ENCODE measurements at regions not wholly inside any gene's neighbourhood (a gene's known extent, or its start where the extent isn't known, plus 50 kb on each side); places are given as distances from the start of the nearest gene placed in this dataset.

GRCh38 chr7:130875265-130875741 is 141.3 kb upstream of the KLF14 start:
- no peak overlapping the region for H3K4me3 ChIP-seq
- H3K27ac ChIP-seq = no peak overlapping the region
- peaks cover 14 to 93% (median 74%) of the 10 kb centered on the region in 11 experiments; a peak in 20 of 22 replicates for H4K20me1 ChIP-seq
- no peaks in the 10 kb centered on the region for H3K27me3 ChIP-seq
- H3K36me3 ChIP-seq = peaks cover 29 to 100% (median 84%) of the 10 kb centered on the region in 11 experiments; a peak in 21 of 22 replicates
- no peak overlapping the region for H3K4me2 ChIP-seq
- H3K9ac ChIP-seq = no peak overlapping the region
- H3K9me3 ChIP-seq (replicated peaks in 1 of 11) = no peaks in the 10 kb centered on the region
- no peak for TF ChIP-seq Cebpa-rat (IDR thresholded peaks at IDR 0.05)
- H3K4me1 ChIP-seq = peaks cover 0 to 7% (median 0%) of the 10 kb centered on the region in 10 experiments; a peak in 2 of 20 replicates

- H3K9me3 ChIP-seq (replicated peaks in 1 of 11) = no peaks in the 10 kb centered on the region
- no peak overlapping the region for H3K27ac ChIP-seq
- no peak overlapping the region for H3K9ac ChIP-seq
- no peaks in the 10 kb centered on the region for H3K27me3 ChIP-seq
- H3K36me3 ChIP-seq = peaks cover 34 to 100% (median 90%) of the 10 kb centered on the region in 11 experiments; a peak in 21 of 22 replicates
- H3K4me1 ChIP-seq = peaks cover 0 to 11% (median 2%) of the 10 kb centered on the region in 10 experiments; a peak in 4 of 20 replicates
- no peak overlapping the region for H3K4me3 ChIP-seq
- no peak overlapping the region for H3K4me2 ChIP-seq
- peaks cover 20 to 98% (median 80%) of the 10 kb centered on the region in 11 experiments; a peak in 21 of 22 replicates for H4K20me1 ChIP-seq
- no peak for TF ChIP-seq Cebpa-rat (IDR thresholded peaks at IDR 0.05)
Observed at GRCh38 chr7:130875901-130876300, 141.9 kb upstream of the KLF14 start.

- Histone ChIP-seq H3K4me2 (no peak overlapping the region), H3K27ac (no peak overlapping the region), H3K4me1 (peaks cover 5 to 22% (median 14%) of the 10 kb centered on the region in 10 experiments; a peak in 9 of 20 replicates), H3K9me3 (replicated peaks in 1 of 11) (no peaks in the 10 kb centered on the region), H3K9ac (no peak overlapping the region), H3K36me3 (peaks cover 43 to 100% (median 97%) of the 10 kb centered on the region in 11 experiments), H4K20me1 (peaks cover 26 to 100% (median 93%) of the 10 kb centered on the region in 11 experiments; a peak in 21 of 22 replicates), H3K27me3 (no peaks in the 10 kb centered on the region), H3K4me3 (no peak overlapping the region)
- no peak for TF ChIP-seq Cebpa-rat (IDR thresholded peaks at IDR 0.05)
Observed at GRCh38 chr7:130877236-130877990, 143.4 kb upstream of the KLF14 start.

- H3K9ac ChIP-seq = no peak overlapping the region
- H3K4me2 ChIP-seq = no peak overlapping the region
- no peaks in the 10 kb centered on the region for H3K27me3 ChIP-seq
- H3K4me1 ChIP-seq = peaks cover 5 to 23% (median 17%) of the 10 kb centered on the region in 10 experiments; a peak in 9 of 20 replicates
- H3K27ac ChIP-seq = no peak overlapping the region
- no peaks in the 10 kb centered on the region for H3K9me3 ChIP-seq (replicated peaks in 1 of 11)
- H4K20me1 ChIP-seq = peaks cover 26 to 100% (median 93%) of the 10 kb centered on the region in 11 experiments
- peaks cover 49 to 100% (median 97%) of the 10 kb centered on the region in 11 experiments for H3K36me3 ChIP-seq
- no peak overlapping the region for H3K4me3 ChIP-seq
- TF ChIP-seq Cebpa-rat (IDR thresholded peaks at IDR 0.05) = no peak
Observed at GRCh38 chr7:130877991-130878305, 143.9 kb upstream of the KLF14 start.

- Histone ChIP-seq H4K20me1 (peaks cover 29 to 100% (median 96%) of the 10 kb centered on the region in 11 experiments), H3K27me3 (no peaks in the 10 kb centered on the region), H3K9ac (no peak overlapping the region), H3K36me3 (peaks cover 57 to 100% (median 97%) of the 10 kb centered on the region in 11 experiments), H3K4me3 (no peak overlapping the region), H3K4me2 (no peak overlapping the region), H3K9me3 (replicated peaks in 1 of 11) (no peaks in the 10 kb centered on the region), H3K27ac (no peak overlapping the region), H3K4me1 (peaks cover 5 to 24% (median 17%) of the 10 kb centered on the region in 10 experiments; a peak in 9 of 20 replicates)
- no peak for TF ChIP-seq Cebpa-rat (IDR thresholded peaks at IDR 0.05)
Observed at GRCh38 chr7:130878785-130879184, 144.8 kb upstream of the KLF14 start.

- Histone ChIP-seq H4K20me1 (peaks cover 33 to 100% (median 96%) of the 10 kb centered on the region in 11 experiments), H3K36me3 (peaks cover 61 to 100% (median 97%) of the 10 kb centered on the region in 11 experiments)
Observed at GRCh38 chr7:130879191-130879590, 145.2 kb upstream of the KLF14 start.

GRCh38 chr7:130880668-130881067 is 146.7 kb upstream of the KLF14 start:
- Histone ChIP-seq H4K20me1 (peaks cover 41 to 100% (median 96%) of the 10 kb centered on the region in 11 experiments), H3K4me1 (peaks cover 5 to 24% (median 17%) of the 10 kb centered on the region in 10 experiments; a peak in 9 of 20 replicates), H3K36me3 (peaks cover 75 to 100% (median 100%) of the 10 kb centered on the region in 11 experiments), H3K27ac (no peak overlapping the region), H3K9ac (no peak overlapping the region), H3K4me3 (no peak overlapping the region), H3K27me3 (no peaks in the 10 kb centered on the region), H3K4me2 (peak overlapping the region in 1 of 11 experiments; percentile 5; a peak in 2 of 22 replicates), H3K9me3 (replicated peaks in 1 of 11) (no peaks in the 10 kb centered on the region)
- TF ChIP-seq Cebpa-rat (IDR thresholded peaks at IDR 0.05) = peak in 7 of 11 experiments; percentile 43 to 92 (median 64); a peak in 8 of 22 replicates

More at GRCh38 chr7:130879191-130879590, 145.2 kb upstream of the KLF14 start:
- Histone ChIP-seq H3K9me3 (replicated peaks in 1 of 11) (no peaks in the 10 kb centered on the region), H3K4me1 (peaks cover 5 to 24% (median 17%) of the 10 kb centered on the region in 10 experiments; a peak in 9 of 20 replicates), H3K9ac (no peak overlapping the region), H3K4me2 (no peak overlapping the region), H3K27me3 (no peaks in the 10 kb centered on the region), H3K4me3 (no peak overlapping the region), H3K27ac (no peak overlapping the region)
- no peak for TF ChIP-seq Cebpa-rat (IDR thresholded peaks at IDR 0.05)

GRCh38 chr7:130881091-130881798 is 147.2 kb upstream of the KLF14 start:
- H3K36me3 ChIP-seq = peaks cover 79 to 100% (median 100%) of the 10 kb centered on the region in 11 experiments

More at GRCh38 chr7:130881091-130881798, 147.2 kb upstream of the KLF14 start:
- Histone ChIP-seq H3K27ac (no peak overlapping the region), H3K4me2 (peak overlapping the region in 2 of 11 experiments; percentile 5 to 10; a peak in 3 of 22 replicates), H3K27me3 (no peaks in the 10 kb centered on the region), H4K20me1 (peaks cover 41 to 100% (median 96%) of the 10 kb centered on the region in 11 experiments), H3K4me3 (no peak overlapping the region), H3K4me1 (peaks cover 5 to 24% (median 17%) of the 10 kb centered on the region in 10 experiments; a peak in 9 of 20 replicates), H3K9me3 (replicated peaks in 1 of 11) (no peaks in the 10 kb centered on the region), H3K9ac (peak overlapping the region in 1 of 11 experiments; percentile 7; a peak in 1 of 22 replicates)
- no peak for TF ChIP-seq Cebpa-rat (IDR thresholded peaks at IDR 0.05)

Data from BLaER1 treated with 17β-estradiol and CSF1 and Interleukin-3, amounts not matched to agents 10 nM and 100 nM (cell line).